DND-41 (cell line): ENCODE measurements at regions not wholly inside any gene's neighbourhood (a gene's known extent, or its start where the extent isn't known, plus 50 kb on each side); places are given as distances from the start of the nearest gene placed in this dataset.

ENCODE experiments used
- CTCF ChIP-seq: IDR thresholded peaks from 2 replicates; pipeline ENCODE4 v1.5.1; 2012; ENCODE audit warnings: borderline replicate concordance, low read length, moderate library complexity, mild to moderate bottlenecking; ENCODE audit not compliant: poor library complexity, severe bottlenecking; ENCODE audit errors: extremely low read depth
- EZH2 ChIP-seq: IDR thresholded peaks from 3 replicates; pipeline ENCODE4 v1.6.1; 2012; ENCODE audit warnings: borderline replicate concordance, low read depth, mild to moderate bottlenecking, moderate library complexity, low read length, inconsistent platforms; ENCODE audit not compliant: severe bottlenecking

GRCh38 chr20:62544505-62545055 is 68.8 kb upstream of the GATA5 start:
- TF ChIP-seq CTCF (no peak), EZH2 (no peak)
